Osteoblast (primary cell): ENCODE measurements at regions not wholly inside any gene's neighbourhood (a gene's known extent, or its start where the extent isn't known, plus 50 kb on each side); places are given as distances from the start of the nearest gene placed in this dataset.

Experiments
- DNase-seq: peaks from one replicate; pipeline ENCODE4 v3.0.0; 2011; ENCODE audit warnings: low spot score, mixed read lengths; ENCODE audit not compliant: insufficient read length; ENCODE audit errors: missing footprints
- H2AFZ ChIP-seq: 2 replicates; pipeline ENCODE4 v1.6.0; 2011; ENCODE audit warnings: mild to moderate bottlenecking, low read length
- H3K27ac ChIP-seq: 2 replicates; pipeline ENCODE4 v1.5.1; 2011; ENCODE audit warnings: mild to moderate bottlenecking, low read depth, low read length, moderate library complexity
- H3K27me3 ChIP-seq: 2 replicates; pipeline ENCODE4 v1.6.0; 2012; ENCODE audit warnings: mild to moderate bottlenecking, control low read depth, inconsistent platforms, low read length, moderate library complexity; ENCODE audit not compliant: insufficient read depth
- H3K36me3 ChIP-seq: 2 replicates; pipeline ENCODE4 v1.5.1; 2011; ENCODE audit warnings: mild to moderate bottlenecking, low read length, control low read depth, moderate library complexity; ENCODE audit not compliant: insufficient read depth
- H3K4me1 ChIP-seq: 2 replicates; pipeline ENCODE4 v1.5.1; 2011; ENCODE audit warnings: mild to moderate bottlenecking, low read length, control low read depth, moderate library complexity; ENCODE audit not compliant: insufficient read depth
- H3K4me2 ChIP-seq: 2 replicates; pipeline ENCODE4 v1.6.0; 2011; ENCODE audit warnings: mild to moderate bottlenecking, low read length; ENCODE audit not compliant: insufficient read depth
- H3K4me3 ChIP-seq: fragments of 200-600 bp; sonication (generic); 3 replicates; pipeline ENCODE4 v1.5.1; 2012; ENCODE audit warnings: mild to moderate bottlenecking, low read length, inconsistent platforms; ENCODE audit not compliant: insufficient read depth
- H3K79me2 ChIP-seq: 2 replicates; pipeline ENCODE4 v1.6.0; 2012; ENCODE audit warnings: mild to moderate bottlenecking, low read length, control low read depth, inconsistent platforms; ENCODE audit not compliant: insufficient read depth
- H3K9me3 ChIP-seq: 2 replicates; pipeline ENCODE4 v1.5.1; 2011; ENCODE audit warnings: low read depth, low read length, control low read depth
- H4K20me1 ChIP-seq: 2 replicates; pipeline ENCODE4 v1.6.0; 2012; ENCODE audit warnings: mild to moderate bottlenecking, low read length, control low read depth; ENCODE audit not compliant: insufficient read depth
- TF ChIP-seq, protein P1 (sequence below): IDR thresholded peaks from 2 replicates; pipeline ENCODE4 v1.5.1; 2011; ENCODE audit warnings: mild to moderate bottlenecking, low read depth, low read length, moderate library complexity; ENCODE audit errors: extremely low read depth

DNA sequence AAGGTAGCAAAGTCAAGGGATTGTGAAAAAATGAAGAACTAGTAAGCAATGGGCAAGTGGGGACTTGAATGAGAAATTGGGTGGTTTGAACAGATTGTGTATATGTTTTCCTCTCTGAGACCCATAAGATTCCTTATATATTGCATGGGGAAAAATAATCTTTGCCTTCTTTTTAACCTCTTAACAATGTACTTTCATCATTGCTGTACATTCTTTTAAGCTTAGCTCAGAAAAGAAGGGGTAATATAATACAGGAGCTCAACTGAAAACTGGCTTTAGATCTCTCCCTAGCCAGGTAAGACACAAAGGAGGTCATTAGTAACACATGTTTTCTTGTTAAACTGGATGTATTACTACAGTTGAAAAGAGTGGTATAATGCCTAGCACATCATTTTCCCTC lies 287.2 kb downstream of the RNF144B start:
- H2AFZ ChIP-seq, result no peak overlapping the region
- no peaks in the 10 kb centered on the region for H3K36me3 ChIP-seq
- H3K27ac ChIP-seq, result no peak overlapping the region
- TF ChIP-seq, protein P1, sequence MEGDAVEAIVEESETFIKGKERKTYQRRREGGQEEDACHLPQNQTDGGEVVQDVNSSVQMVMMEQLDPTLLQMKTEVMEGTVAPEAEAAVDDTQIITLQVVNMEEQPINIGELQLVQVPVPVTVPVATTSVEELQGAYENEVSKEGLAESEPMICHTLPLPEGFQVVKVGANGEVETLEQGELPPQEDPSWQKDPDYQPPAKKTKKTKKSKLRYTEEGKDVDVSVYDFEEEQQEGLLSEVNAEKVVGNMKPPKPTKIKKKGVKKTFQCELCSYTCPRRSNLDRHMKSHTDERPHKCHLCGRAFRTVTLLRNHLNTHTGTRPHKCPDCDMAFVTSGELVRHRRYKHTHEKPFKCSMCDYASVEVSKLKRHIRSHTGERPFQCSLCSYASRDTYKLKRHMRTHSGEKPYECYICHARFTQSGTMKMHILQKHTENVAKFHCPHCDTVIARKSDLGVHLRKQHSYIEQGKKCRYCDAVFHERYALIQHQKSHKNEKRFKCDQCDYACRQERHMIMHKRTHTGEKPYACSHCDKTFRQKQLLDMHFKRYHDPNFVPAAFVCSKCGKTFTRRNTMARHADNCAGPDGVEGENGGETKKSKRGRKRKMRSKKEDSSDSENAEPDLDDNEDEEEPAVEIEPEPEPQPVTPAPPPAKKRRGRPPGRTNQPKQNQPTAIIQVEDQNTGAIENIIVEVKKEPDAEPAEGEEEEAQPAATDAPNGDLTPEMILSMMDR, result no peak
- H3K4me3 ChIP-seq, result no peak overlapping the region
- no peaks in the 10 kb centered on the region for H3K9me3 ChIP-seq
- H4K20me1 ChIP-seq, result no peaks in the 10 kb centered on the region
- DNase-seq, result no peak
- no peaks in the 10 kb centered on the region for H3K4me1 ChIP-seq
- H3K4me2 ChIP-seq, result no peak overlapping the region
- no peaks in the 10 kb centered on the region for H3K27me3 ChIP-seq
- no peaks in the 10 kb centered on the region for H3K79me2 ChIP-seq

DNA sequence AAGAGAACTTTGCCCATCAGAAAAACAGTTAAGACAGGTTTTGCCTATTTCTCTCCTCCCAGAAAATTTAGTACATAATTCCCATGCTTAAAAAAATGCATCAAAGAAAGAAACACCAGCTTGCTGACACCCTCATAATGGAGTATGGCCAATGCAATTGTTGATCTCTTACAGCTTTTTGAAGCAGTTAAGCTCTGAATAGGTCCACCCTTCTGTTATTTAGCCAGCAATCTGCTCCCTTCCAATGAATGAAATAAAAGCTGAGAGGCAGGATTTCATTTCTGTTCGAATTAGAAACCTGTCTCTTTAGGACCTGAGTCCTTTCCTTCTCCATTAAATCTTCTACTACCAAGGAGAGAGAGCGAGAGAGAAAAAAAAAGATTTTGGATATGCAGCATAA lies 288.7 kb downstream of the RNF144B start:
- H3K4me2 ChIP-seq, result no peak overlapping the region
- no peak overlapping the region for H2AFZ ChIP-seq
- H3K79me2 ChIP-seq, result no peaks in the 10 kb centered on the region
- no peak overlapping the region for H3K4me3 ChIP-seq
- no peaks in the 10 kb centered on the region for H3K36me3 ChIP-seq
- H3K9me3 ChIP-seq, result no peaks in the 10 kb centered on the region
- no peaks in the 10 kb centered on the region for H3K4me1 ChIP-seq
- DNase-seq, result no peak
- TF ChIP-seq, protein P1, result no peak
- H4K20me1 ChIP-seq, result no peaks in the 10 kb centered on the region
- no peaks in the 10 kb centered on the region for H3K27me3 ChIP-seq
- H3K27ac ChIP-seq, result no peak overlapping the region

DNA sequence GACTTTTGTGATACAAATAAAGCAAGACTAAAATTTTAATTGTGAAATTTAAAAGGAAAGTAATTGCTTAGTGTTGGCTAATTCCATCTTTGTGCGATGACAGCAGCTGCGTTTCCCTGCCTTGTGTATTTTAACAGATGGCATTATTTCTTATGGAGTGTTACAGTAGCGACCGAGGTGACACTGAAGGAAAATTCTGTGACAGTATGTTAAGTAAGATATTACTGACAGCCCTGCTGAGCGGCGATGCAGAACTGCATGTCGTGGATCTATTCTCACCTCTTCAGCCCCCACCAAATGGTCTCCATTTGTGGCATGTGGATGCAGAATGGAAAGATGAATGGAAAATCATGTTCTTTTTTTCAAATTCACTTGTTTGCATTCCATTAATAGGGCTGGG lies 289.4 kb downstream of the RNF144B start:
- no peaks in the 10 kb centered on the region for H3K4me1 ChIP-seq
- no peak for DNase-seq
- no peak overlapping the region for H3K27ac ChIP-seq
- H3K4me3 ChIP-seq, result no peak overlapping the region
- no peaks in the 10 kb centered on the region for H3K79me2 ChIP-seq
- TF ChIP-seq, protein P1, result no peak
- no peaks in the 10 kb centered on the region for H3K9me3 ChIP-seq
- no peak overlapping the region for H2AFZ ChIP-seq
- H3K4me2 ChIP-seq, result no peak overlapping the region
- H4K20me1 ChIP-seq, result no peaks in the 10 kb centered on the region
- H3K36me3 ChIP-seq, result no peaks in the 10 kb centered on the region
- H3K27me3 ChIP-seq, result no peaks in the 10 kb centered on the region

DNA sequence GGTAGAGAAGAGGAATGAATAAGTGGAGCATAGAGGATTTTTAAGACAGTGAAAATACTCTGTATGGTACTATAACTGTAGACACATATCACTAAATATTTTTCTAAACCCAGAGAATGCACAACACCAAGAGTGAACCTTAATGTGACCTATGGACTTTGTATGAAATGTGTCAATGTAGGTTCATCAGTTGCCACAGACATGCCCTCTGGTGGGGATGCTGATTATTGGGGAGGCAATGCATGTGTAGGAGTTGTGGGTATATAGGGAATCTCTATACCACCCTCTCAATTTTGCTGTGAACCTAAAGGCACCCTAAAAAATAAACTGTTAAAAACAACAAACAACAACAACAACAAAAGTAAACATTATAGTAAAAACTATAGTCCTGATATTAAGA lies 293.7 kb downstream of the RNF144B start:
- DNase-seq, result no peak
- TF ChIP-seq, protein P1, result no peak

More for the DNA sequence above, 293.7 kb downstream of the RNF144B start:
- no peaks in the 10 kb centered on the region for H3K4me1 ChIP-seq
- H3K79me2 ChIP-seq, result no peaks in the 10 kb centered on the region
- no peaks in the 10 kb centered on the region for H3K36me3 ChIP-seq
- H3K4me2 ChIP-seq, result no peak overlapping the region
- no peaks in the 10 kb centered on the region for H3K27me3 ChIP-seq
- H4K20me1 ChIP-seq, result no peaks in the 10 kb centered on the region
- no peak overlapping the region for H3K4me3 ChIP-seq
- H2AFZ ChIP-seq, result no peak overlapping the region
- H3K9me3 ChIP-seq, result no peaks in the 10 kb centered on the region
- no peak overlapping the region for H3K27ac ChIP-seq
